ENCODE measurements at regions not wholly inside any gene's neighbourhood (a gene's known extent, or its start where the extent isn't known, plus 50 kb on each side); places are given as distances from the start of the nearest gene placed in this dataset.

DNA sequence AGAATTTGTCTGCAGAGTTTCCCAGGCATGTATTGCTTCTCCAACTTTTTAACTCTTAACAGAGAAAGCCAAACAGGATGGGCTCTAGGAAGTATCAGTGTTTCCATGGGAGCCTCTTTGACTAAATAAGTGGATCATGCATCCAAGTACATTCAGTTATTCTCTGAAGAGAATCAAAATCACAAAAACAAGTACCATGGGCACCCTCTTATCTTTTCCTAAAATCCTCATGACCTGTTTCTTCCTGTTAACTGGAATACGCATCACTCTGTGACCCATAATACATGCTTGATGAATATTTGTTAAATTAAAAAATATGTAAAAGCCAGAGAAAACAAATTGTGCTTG lies 186.9 kb upstream of the MGMT start:
- Histone ChIP-seq H3K9me2 (no peaks in the 10 kb centered on the region), H3K27ac (ENCODE audit: low read depth in 2 of 2, low read length in 1 of 2) (no peak overlapping the region), H3K9me3 (no peaks in the 10 kb centered on the region; the same call in 1 of the 2 replicates), H3K4me3 (ENCODE audit: low read depth in 2 of 2, low read length in 1 of 2) (no peak overlapping the region), H3K36me3 (replicated peaks in 1 of 2; ENCODE audit: control insufficient read depth in 1 of 2, insufficient read depth in 2 of 2, low read length in 1 of 2) (no peaks in the 10 kb centered on the region), H2AFZ (ENCODE audit: low read depth) (no peak overlapping the region), H3K4me1 (ENCODE audit: control insufficient read depth in 1 of 2, insufficient read depth in 2 of 2, low read depth in 1 of 2, low read length in 1 of 2) (no peaks in the 10 kb centered on the region), H3K79me2 (ENCODE audit: insufficient read depth) (no peaks in the 10 kb centered on the region), H4K20me1 (ENCODE audit: insufficient read depth) (no peaks in the 10 kb centered on the region), H3F3A (replicated peaks; ENCODE audit: insufficient read depth) (no peaks in the 10 kb centered on the region), H3K4me2 (no peak overlapping the region), H3K9ac (no peak overlapping the region), H3K27me3 (ENCODE audit: insufficient read depth) (no peaks in the 10 kb centered on the region)
- no peak for TF ChIP-seq RAD21 (IDR thresholded peaks at IDR 0.05; ENCODE audit: low read length)
- TF ChIP-seq GABPA (IDR thresholded peaks at IDR 0.05; ENCODE audit: low read depth) = no peak
- TF ChIP-seq CHD2 (IDR thresholded peaks at IDR 0.05; ENCODE audit: low read length, partially characterized antibody) = no peak
- no peak for TF ChIP-seq GATA2 (CRISPR knock-in tag; IDR thresholded peaks at IDR 0.05)
- no peak for TF ChIP-seq SIN3A (IDR thresholded peaks at IDR 0.05; ENCODE audit: borderline replicate concordance, low read depth, low read length)
- TF ChIP-seq RFX5 (IDR thresholded peaks at IDR 0.05; ENCODE audit: low read length) = no peak
- no peak for TF ChIP-seq JUND (IDR thresholded peaks at IDR 0.05)
- TF ChIP-seq, protein P1, sequence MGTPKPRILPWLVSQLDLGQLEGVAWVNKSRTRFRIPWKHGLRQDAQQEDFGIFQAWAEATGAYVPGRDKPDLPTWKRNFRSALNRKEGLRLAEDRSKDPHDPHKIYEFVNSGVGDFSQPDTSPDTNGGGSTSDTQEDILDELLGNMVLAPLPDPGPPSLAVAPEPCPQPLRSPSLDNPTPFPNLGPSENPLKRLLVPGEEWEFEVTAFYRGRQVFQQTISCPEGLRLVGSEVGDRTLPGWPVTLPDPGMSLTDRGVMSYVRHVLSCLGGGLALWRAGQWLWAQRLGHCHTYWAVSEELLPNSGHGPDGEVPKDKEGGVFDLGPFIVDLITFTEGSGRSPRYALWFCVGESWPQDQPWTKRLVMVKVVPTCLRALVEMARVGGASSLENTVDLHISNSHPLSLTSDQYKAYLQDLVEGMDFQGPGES (IDR thresholded peaks at IDR 0.05; ENCODE audit: low read depth, low read length) = no peak
- TF ChIP-seq, protein P2, sequence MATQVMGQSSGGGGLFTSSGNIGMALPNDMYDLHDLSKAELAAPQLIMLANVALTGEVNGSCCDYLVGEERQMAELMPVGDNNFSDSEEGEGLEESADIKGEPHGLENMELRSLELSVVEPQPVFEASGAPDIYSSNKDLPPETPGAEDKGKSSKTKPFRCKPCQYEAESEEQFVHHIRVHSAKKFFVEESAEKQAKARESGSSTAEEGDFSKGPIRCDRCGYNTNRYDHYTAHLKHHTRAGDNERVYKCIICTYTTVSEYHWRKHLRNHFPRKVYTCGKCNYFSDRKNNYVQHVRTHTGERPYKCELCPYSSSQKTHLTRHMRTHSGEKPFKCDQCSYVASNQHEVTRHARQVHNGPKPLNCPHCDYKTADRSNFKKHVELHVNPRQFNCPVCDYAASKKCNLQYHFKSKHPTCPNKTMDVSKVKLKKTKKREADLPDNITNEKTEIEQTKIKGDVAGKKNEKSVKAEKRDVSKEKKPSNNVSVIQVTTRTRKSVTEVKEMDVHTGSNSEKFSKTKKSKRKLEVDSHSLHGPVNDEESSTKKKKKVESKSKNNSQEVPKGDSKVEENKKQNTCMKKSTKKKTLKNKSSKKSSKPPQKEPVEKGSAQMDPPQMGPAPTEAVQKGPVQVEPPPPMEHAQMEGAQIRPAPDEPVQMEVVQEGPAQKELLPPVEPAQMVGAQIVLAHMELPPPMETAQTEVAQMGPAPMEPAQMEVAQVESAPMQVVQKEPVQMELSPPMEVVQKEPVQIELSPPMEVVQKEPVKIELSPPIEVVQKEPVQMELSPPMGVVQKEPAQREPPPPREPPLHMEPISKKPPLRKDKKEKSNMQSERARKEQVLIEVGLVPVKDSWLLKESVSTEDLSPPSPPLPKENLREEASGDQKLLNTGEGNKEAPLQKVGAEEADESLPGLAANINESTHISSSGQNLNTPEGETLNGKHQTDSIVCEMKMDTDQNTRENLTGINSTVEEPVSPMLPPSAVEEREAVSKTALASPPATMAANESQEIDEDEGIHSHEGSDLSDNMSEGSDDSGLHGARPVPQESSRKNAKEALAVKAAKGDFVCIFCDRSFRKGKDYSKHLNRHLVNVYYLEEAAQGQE (IDR thresholded peaks at IDR 0.05; ENCODE audit: low read depth, low read length) = no peak
- 8% methylated on average over 1 of the region's 1 CpG for WGBS (ENCODE audit: low lambda C conversion rate)
- POLR2A ChIA-PET = no interaction called here
- DNase-seq = no peak
- CTCF ChIA-PET = no interaction called here

DNA sequence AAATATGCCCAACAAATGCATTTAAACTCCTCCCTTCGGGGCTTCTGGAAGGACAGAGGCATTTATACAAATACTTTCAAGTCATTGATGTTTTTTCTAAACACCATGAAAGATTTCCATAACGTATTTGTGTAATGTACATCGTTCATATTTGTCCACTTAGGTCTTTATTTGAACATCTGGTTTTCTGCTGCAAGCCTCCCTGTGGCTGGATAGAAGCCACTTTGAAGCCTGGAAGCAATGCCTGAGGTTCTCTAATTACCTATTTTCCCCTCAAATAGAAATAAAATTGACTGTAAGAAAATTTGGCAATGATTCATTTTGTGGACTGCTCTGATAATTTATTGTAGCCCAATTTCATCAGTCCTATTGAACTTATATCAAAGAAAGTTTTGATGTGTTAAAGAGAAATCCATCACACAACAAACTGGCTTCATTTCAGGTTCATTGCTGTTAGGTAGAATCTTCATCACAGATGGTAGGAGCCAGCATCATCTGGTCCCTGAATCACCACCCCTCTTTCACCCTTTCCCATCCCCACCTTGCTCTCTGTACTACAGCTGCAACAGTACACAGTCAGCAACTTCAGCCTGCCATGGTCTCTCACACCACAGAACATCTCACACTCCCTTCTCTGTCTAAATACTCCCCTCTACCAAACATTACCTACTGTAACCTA lies 186.0 kb upstream of the MGMT start:
- Histone ChIP-seq H3K4me3 (ENCODE audit: low read depth in 2 of 2, low read length in 1 of 2) (no peak overlapping the region), H3K9me2 (no peaks in the 10 kb centered on the region), H3K79me2 (ENCODE audit: insufficient read depth) (no peaks in the 10 kb centered on the region), H3K27me3 (ENCODE audit: insufficient read depth) (no peaks in the 10 kb centered on the region), H3K9me3 (no peaks in the 10 kb centered on the region; the same call in 1 of the 2 replicates), H4K20me1 (ENCODE audit: insufficient read depth) (no peaks in the 10 kb centered on the region), H3K36me3 (replicated peaks in 1 of 2; ENCODE audit: control insufficient read depth in 1 of 2, insufficient read depth in 2 of 2, low read length in 1 of 2) (no peaks in the 10 kb centered on the region), H3K4me2 (no peak overlapping the region), H3K9ac (no peak overlapping the region), H3K27ac (ENCODE audit: low read depth in 2 of 2, low read length in 1 of 2) (no peak overlapping the region), H3K4me1 (ENCODE audit: control insufficient read depth in 1 of 2, insufficient read depth in 2 of 2, low read depth in 1 of 2, low read length in 1 of 2) (no peaks in the 10 kb centered on the region), H3F3A (replicated peaks; ENCODE audit: insufficient read depth) (no peaks in the 10 kb centered on the region), H2AFZ (ENCODE audit: low read depth) (no peak overlapping the region)
- ChIA-PET CTCF (no interaction called here), POLR2A (no interaction called here)
- TF ChIP-seq FOXM1 (IDR thresholded peaks at IDR 0.05; ENCODE audit: low read depth) = no peak
- TF ChIP-seq GATA2 (CRISPR knock-in tag; IDR thresholded peaks at IDR 0.05) = no peak
- TF ChIP-seq, protein P1 (IDR thresholded peaks at IDR 0.05; ENCODE audit: low read depth, low read length) = no peak
- TF ChIP-seq MEF2A (IDR thresholded peaks at IDR 0.05; ENCODE audit: borderline replicate concordance, low read depth) = no peak
- TF ChIP-seq, protein P3, sequence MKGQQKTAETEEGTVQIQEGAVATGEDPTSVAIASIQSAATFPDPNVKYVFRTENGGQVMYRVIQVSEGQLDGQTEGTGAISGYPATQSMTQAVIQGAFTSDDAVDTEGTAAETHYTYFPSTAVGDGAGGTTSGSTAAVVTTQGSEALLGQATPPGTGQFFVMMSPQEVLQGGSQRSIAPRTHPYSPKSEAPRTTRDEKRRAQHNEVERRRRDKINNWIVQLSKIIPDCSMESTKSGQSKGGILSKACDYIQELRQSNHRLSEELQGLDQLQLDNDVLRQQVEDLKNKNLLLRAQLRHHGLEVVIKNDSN (IDR thresholded peaks at IDR 0.05; ENCODE audit: borderline replicate concordance, low read depth) = no peak
- no peak for TF ChIP-seq MXI1 (IDR thresholded peaks at IDR 0.05; ENCODE audit: low read depth, low read length)
- TF ChIP-seq TEAD4 (IDR thresholded peaks at IDR 0.05; ENCODE audit: borderline replicate concordance, insufficient read depth) = no peak
- no peak for TF ChIP-seq ELF1 (IDR thresholded peaks at IDR 0.05)
- no peak for DNase-seq
- 3% methylated on average over 3 of the region's 3 CpGs for WGBS (ENCODE audit: low lambda C conversion rate)
